ENCODE measurements at regions not wholly inside any gene's neighbourhood (a gene's known extent, or its start where the extent isn't known, plus 50 kb on each side); places are given as distances from the start of the nearest gene placed in this dataset.
"Not testable (repeated sequence)": the region's sequence is repeated elsewhere in the genome, so short reads cannot be mapped to it uniquely, and the experiment has no call there.

- DNase-seq, result no peak
Observed at GRCh38 chr14:57060276-57060955, 208.3 kb downstream of the EXOC5 start.

- DNase-seq, result no peak
Observed at GRCh38 chr14:57058319-57058718, 210.4 kb downstream of the EXOC5 start.

GRCh38 chr14:57057803-57058202 lies 210.9 kb downstream of the EXOC5 start:
- no peak for DNase-seq

- DNase-seq, result not testable (repeated sequence)
Observed at GRCh38 chr14:57056522-57056921, 212.2 kb downstream of the EXOC5 start.

- DNase-seq, result no peak
Observed at GRCh38 chr14:57052705-57053302, 215.9 kb downstream of the EXOC5 start.

- DNase-seq, result no peak
Observed at GRCh38 chr14:57051633-57052032, 217.1 kb downstream of the EXOC5 start.

- DNase-seq, result no peak
Observed at GRCh38 chr14:57049848-57050247, 218.9 kb downstream of the EXOC5 start.

- no peak for DNase-seq
Observed at GRCh38 chr14:57046175-57046574, 222.5 kb downstream of the EXOC5 start.

GRCh38 chr14:57044101-57044973 lies 224.4 kb downstream of the EXOC5 start:
- DNase-seq, result not testable (repeated sequence)

GRCh38 chr14:57038689-57039088 lies 228.4 kb upstream of the OTX2 start:
- DNase-seq, result no peak

GRCh38 chr14:57031474-57031873 lies 221.2 kb upstream of the OTX2 start:
- no peak for DNase-seq

- no peak for DNase-seq
Observed at GRCh38 chr14:57029620-57030253, 219.5 kb upstream of the OTX2 start.

- no peak for DNase-seq
Observed at GRCh38 chr14:57025456-57025855, 215.2 kb upstream of the OTX2 start.

GRCh38 chr14:57022608-57023007 lies 212.3 kb upstream of the OTX2 start:
- no peak for DNase-seq

- DNase-seq, result no peak
Observed at GRCh38 chr14:57018065-57018464, 207.8 kb upstream of the OTX2 start.

GRCh38 chr14:57013987-57014386 lies 203.7 kb upstream of the OTX2 start:
- DNase-seq, result no peak

GRCh38 chr14:57009585-57010515 lies 199.6 kb upstream of the OTX2 start:
- no peak for DNase-seq

GRCh38 chr14:57008534-57008933 lies 198.3 kb upstream of the OTX2 start:
- DNase-seq, result peak in 1 of 2 experiments; percentile 45

- DNase-seq, result no peak
Observed at GRCh38 chr14:56998728-56999127, 188.4 kb upstream of the OTX2 start.

GRCh38 chr14:56996721-56997399 lies 186.6 kb upstream of the OTX2 start:
- DNase-seq, result no peak

- DNase-seq, result no peak
Observed at GRCh38 chr14:56995010-56995409, 184.7 kb upstream of the OTX2 start.

All from NCI-H1930 (cell line).